Fibroblast of the aortic adventitia (primary cell): ENCODE measurements at regions not wholly inside any gene's neighbourhood (a gene's known extent, or its start where the extent isn't known, plus 50 kb on each side); places are given as distances from the start of the nearest gene placed in this dataset.

Experiments used
- DNase-seq: peaks from one replicate; pipeline ENCODE4 v3.0.0-alpha.2; 2010; ENCODE audit warnings: low read depth
- H3K4me3 ChIP-seq: 2 replicates; pipeline ENCODE4 v1.5.1; 2011; ENCODE audit warnings: low read depth, mild to moderate bottlenecking, control low read depth, low read length, moderate library complexity
- CTCF ChIP-seq: IDR thresholded peaks from 2 replicates; pipeline ENCODE4 v1.5.1; 2011; ENCODE audit warnings: mild to moderate bottlenecking, low read length, control low read depth, inconsistent platforms; ENCODE audit not compliant: insufficient read depth

- no peak overlapping the region for H3K4me3 ChIP-seq
- no peak for DNase-seq
- TF ChIP-seq CTCF: no peak
These were observed 283.8 kb upstream of the SHH start for GRCh38 chr7:156095908-156096539.

GRCh38 chr7:156094350-156095146, 282.3 kb upstream of the SHH start:
- H3K4me3 ChIP-seq: no peak overlapping the region
- DNase-seq: no peak
- no peak for TF ChIP-seq CTCF

GRCh38 chr7:156092307-156092706, 280.0 kb upstream of the SHH start:
- no peak for TF ChIP-seq CTCF
- H3K4me3 ChIP-seq: no peak overlapping the region
- DNase-seq: no peak

GRCh38 chr7:156091519-156092080, 279.3 kb upstream of the SHH start:
- no peak for DNase-seq
- TF ChIP-seq CTCF: no peak
- no peak overlapping the region for H3K4me3 ChIP-seq

GRCh38 chr7:156090988-156091387, 278.7 kb upstream of the SHH start:
- H3K4me3 ChIP-seq: no peak overlapping the region
- TF ChIP-seq CTCF: no peak
- no peak for DNase-seq

GRCh38 chr7:156089222-156089621, 277.0 kb upstream of the SHH start:
- DNase-seq: no peak
- TF ChIP-seq CTCF: no peak
- no peak overlapping the region for H3K4me3 ChIP-seq
